HL-60/S4 (cell line): ENCODE measurements at regions not wholly inside any gene's neighbourhood (a gene's known extent, or its start where the extent isn't known, plus 50 kb on each side); places are given as distances from the start of the nearest gene placed in this dataset.

ENCODE experiments used
- in situ Hi-C: fragments of 300-500 bp; cut with MboI; formaldehyde crosslinking; loops from 2 replicates; pipeline ENCODE4 v1.14.3; 2022; ENCODE audit warnings: low sequenced_read_pairs

GRCh38 chr6:45830441-45831139 is 185.1 kb downstream of the CLIC5 start:
- in situ Hi-C loops = no loop called here

- in situ Hi-C loops = no loop called here
Measured at GRCh38 chr6:45829873-45830272, 185.8 kb downstream of the CLIC5 start.

- in situ Hi-C loops = no loop called here
Measured at GRCh38 chr6:45827952-45828530, 187.6 kb downstream of the CLIC5 start.

- in situ Hi-C loops = no loop called here
Measured at GRCh38 chr6:45822873-45823272, 192.8 kb downstream of the CLIC5 start.

- in situ Hi-C loops = no loop called here
Measured at GRCh38 chr6:45822246-45822812, 193.3 kb downstream of the CLIC5 start.

GRCh38 chr6:45818655-45819054 is 197.0 kb downstream of the CLIC5 start:
- in situ Hi-C loops = no loop called here

- in situ Hi-C loops = no loop called here
Measured at GRCh38 chr6:45816674-45817297, 198.9 kb downstream of the CLIC5 start.

- in situ Hi-C loops = no loop called here
Measured at GRCh38 chr6:45815466-45816125, 200.1 kb downstream of the CLIC5 start.

GRCh38 chr6:45814772-45815171 is 200.9 kb downstream of the CLIC5 start:
- in situ Hi-C loops = no loop called here

- in situ Hi-C loops = no loop called here
Measured at GRCh38 chr6:45813943-45814342, 201.7 kb downstream of the CLIC5 start.

- in situ Hi-C loops = no loop called here
Measured at GRCh38 chr6:45812922-45813321, 202.7 kb downstream of the CLIC5 start.

- in situ Hi-C loops = no loop called here
Measured at GRCh38 chr6:45808917-45809316, 206.7 kb downstream of the CLIC5 start.

GRCh38 chr6:45808042-45808645 is 207.5 kb downstream of the CLIC5 start:
- in situ Hi-C loops = no loop called here

GRCh38 chr6:45807311-45808041 is 208.2 kb downstream of the CLIC5 start:
- in situ Hi-C loops = no loop called here

- in situ Hi-C loops = no loop called here
Measured at GRCh38 chr6:45806172-45806571, 209.5 kb downstream of the CLIC5 start.

- in situ Hi-C loops = no loop called here
Measured at GRCh38 chr6:45803071-45803470, 212.6 kb downstream of the CLIC5 start.

- in situ Hi-C loops = no loop called here
Measured at GRCh38 chr6:45801471-45802289, 214.0 kb downstream of the CLIC5 start.

- in situ Hi-C loops = no loop called here
Measured at GRCh38 chr6:45800911-45801310, 214.7 kb downstream of the CLIC5 start.

GRCh38 chr6:45795678-45796077 is 220.0 kb downstream of the CLIC5 start:
- in situ Hi-C loops = no loop called here

GRCh38 chr6:45794465-45794864 is 221.2 kb downstream of the CLIC5 start:
- in situ Hi-C loops = no loop called here
